ENCODE measurements at regions not wholly inside any gene's neighbourhood (a gene's known extent, or its start where the extent isn't known, plus 50 kb on each side); places are given as distances from the start of the nearest gene placed in this dataset.

GRCh38 chr7:85634951-85635350, 448.1 kb upstream of the SEMA3D start:
- TF ChIP-seq POLR2A (IDR thresholded peaks at IDR 0.05) (no peak), CTCF (IDR thresholded peaks at IDR 0.05 in 4 of 5, conservative IDR thresholded peaks at IDR 0.05 in 1 of 5) (no peak)
